ENCODE measurements at regions not wholly inside any gene's neighbourhood (a gene's known extent, or its start where the extent isn't known, plus 50 kb on each side); places are given as distances from the start of the nearest gene placed in this dataset.
A peak's percentile ranks its signal among the peaks of the same experiment; 100 is the strongest.

DNA sequence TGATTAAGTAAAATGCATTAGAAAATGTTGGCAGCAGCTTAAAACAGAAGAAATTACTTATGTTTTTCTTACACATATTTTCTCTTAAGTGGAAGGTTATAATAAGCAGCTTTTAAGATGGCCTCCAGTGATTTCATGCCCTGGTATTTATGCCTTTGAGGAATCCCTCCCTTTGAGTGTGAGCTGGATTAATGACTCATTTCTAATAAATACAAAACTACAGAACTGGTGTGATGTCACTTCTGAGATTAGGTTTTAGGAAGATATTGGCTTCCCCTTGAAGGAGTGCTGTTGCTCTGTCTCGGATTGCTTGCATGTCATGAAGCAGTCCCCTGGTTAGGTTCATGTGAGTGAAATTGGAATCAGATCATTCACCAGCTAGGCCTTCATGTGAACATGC lies 143.2 kb upstream of the EPHA7 start:
- H3K4me3 ChIP-seq (ENCODE audit: low read depth, low read length): no peak overlapping the region
- TF ChIP-seq, protein P1, sequence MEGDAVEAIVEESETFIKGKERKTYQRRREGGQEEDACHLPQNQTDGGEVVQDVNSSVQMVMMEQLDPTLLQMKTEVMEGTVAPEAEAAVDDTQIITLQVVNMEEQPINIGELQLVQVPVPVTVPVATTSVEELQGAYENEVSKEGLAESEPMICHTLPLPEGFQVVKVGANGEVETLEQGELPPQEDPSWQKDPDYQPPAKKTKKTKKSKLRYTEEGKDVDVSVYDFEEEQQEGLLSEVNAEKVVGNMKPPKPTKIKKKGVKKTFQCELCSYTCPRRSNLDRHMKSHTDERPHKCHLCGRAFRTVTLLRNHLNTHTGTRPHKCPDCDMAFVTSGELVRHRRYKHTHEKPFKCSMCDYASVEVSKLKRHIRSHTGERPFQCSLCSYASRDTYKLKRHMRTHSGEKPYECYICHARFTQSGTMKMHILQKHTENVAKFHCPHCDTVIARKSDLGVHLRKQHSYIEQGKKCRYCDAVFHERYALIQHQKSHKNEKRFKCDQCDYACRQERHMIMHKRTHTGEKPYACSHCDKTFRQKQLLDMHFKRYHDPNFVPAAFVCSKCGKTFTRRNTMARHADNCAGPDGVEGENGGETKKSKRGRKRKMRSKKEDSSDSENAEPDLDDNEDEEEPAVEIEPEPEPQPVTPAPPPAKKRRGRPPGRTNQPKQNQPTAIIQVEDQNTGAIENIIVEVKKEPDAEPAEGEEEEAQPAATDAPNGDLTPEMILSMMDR (IDR thresholded peaks at IDR 0.05; ENCODE audit: low read depth, low read length): no peak
- in situ Hi-C loops (cut with HindIII; ENCODE audit: low sequenced_read_pairs): no loop called here
- DNase-seq (ENCODE audit: low read depth, low spot score): peak; percentile 35

DNA sequence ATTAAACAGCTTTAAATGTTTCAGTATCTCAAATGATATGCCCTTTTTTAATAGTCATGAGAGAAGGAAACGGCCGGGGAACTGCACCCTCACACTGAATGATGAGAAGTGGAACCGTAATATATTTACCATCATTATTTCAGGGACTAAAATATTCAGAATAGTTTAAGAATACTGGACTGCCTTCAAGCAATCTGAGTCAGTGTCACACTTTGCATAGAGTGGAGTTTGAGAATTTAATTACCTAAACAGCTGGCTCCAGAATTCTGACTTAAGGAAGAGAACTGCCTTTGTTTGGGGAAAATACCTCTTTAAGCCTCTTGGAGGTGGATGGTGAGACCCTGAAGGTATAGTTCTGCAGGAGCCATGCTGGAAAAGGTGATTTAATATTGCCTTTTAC lies 135.9 kb upstream of the EPHA7 start:
- in situ Hi-C loops (cut with HindIII; ENCODE audit: low sequenced_read_pairs): no loop called here
- no peak overlapping the region for H3K4me3 ChIP-seq (ENCODE audit: low read depth, low read length)
- DNase-seq (ENCODE audit: low read depth, low spot score): no peak
- TF ChIP-seq, protein P1 (IDR thresholded peaks at IDR 0.05; ENCODE audit: low read depth, low read length): no peak

DNA sequence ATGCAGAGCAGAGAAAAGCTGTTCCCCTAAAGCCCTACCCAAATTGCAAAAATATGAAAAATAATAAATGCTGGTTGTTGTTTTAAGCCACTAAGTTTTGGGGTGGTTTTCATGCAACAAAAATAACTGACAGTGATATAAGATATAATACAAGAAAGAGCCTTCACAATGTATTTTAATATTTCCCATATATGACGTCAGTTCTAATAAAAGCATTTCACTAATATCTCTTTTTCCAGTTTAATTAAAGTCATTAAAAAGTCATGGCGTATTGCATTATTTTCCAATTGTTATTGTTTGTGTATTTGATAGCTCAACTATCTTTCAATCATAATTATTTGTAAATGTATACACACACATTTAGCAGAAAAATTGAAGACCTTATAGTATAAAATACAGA lies 134.7 kb upstream of the EPHA7 start:
- H3K4me3 ChIP-seq (ENCODE audit: low read depth, low read length): no peak overlapping the region
- TF ChIP-seq, protein P1 (IDR thresholded peaks at IDR 0.05; ENCODE audit: low read depth, low read length): no peak
- no peak for DNase-seq (ENCODE audit: low read depth, low spot score)
- in situ Hi-C loops (cut with HindIII; ENCODE audit: low sequenced_read_pairs): no loop called here

DNA sequence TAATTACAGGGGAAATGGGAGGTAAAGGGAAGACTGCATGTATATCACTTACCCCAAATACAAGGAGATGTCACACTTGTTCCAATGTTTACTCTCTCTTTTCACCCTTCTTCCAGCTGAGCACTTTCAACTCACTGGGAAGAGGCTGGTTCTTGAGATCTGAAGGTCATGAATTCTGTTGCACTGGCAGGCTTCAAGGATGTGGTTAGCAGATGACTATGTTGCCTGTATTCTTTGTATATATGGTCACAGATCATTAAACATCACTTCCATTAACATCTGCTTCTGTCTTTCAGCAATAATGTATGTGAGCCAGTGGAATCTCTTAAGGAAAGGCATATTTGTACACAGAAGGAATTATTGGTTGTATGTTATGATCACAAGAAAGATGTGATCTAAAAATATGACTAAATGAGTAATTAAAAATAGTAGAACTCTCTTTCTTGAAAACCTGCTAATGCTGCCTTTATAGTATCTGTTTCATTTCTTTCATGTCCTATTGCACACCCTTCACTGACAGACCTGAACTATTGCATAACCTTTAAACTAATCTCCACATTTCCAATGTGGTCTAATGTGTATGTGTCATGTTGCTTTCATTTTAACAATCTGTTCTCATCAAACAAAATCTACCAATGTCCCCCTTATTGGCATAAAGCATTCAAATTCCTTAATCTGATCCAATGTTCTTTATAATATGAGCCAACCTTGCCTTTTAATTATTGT lies 131.4 kb upstream of the EPHA7 start:
- TF ChIP-seq, protein P1 (IDR thresholded peaks at IDR 0.05; ENCODE audit: low read depth, low read length): no peak
- peak; percentile 39 for DNase-seq (ENCODE audit: low read depth, low spot score)
- no peak overlapping the region for H3K4me3 ChIP-seq (ENCODE audit: low read depth, low read length)
- in situ Hi-C loops (cut with HindIII; ENCODE audit: low sequenced_read_pairs): no loop called here

DNA sequence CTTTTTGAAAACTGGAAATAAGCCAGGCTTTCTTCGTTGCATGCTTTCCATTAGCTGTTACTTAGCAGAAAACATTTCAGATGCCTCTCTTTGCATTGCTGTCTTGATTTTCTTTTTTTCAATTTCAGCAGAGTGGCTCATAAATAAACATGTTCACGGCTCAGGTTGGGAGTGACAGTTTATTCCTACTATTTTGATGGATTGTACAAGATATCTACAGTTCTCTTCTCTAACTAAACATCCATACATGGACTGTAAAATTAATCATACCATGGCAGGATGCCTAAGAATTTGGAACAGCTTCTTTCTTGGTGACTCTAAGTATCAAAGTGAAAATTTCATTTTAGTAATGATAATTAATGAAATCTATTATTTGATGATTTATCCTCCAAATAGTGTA lies 130.5 kb upstream of the EPHA7 start:
- no peak overlapping the region for H3K4me3 ChIP-seq (ENCODE audit: low read depth, low read length)
- TF ChIP-seq, protein P1 (IDR thresholded peaks at IDR 0.05; ENCODE audit: low read depth, low read length): no peak
- in situ Hi-C loops (cut with HindIII; ENCODE audit: low sequenced_read_pairs): no loop called here
- no peak for DNase-seq (ENCODE audit: low read depth, low spot score)

DNA sequence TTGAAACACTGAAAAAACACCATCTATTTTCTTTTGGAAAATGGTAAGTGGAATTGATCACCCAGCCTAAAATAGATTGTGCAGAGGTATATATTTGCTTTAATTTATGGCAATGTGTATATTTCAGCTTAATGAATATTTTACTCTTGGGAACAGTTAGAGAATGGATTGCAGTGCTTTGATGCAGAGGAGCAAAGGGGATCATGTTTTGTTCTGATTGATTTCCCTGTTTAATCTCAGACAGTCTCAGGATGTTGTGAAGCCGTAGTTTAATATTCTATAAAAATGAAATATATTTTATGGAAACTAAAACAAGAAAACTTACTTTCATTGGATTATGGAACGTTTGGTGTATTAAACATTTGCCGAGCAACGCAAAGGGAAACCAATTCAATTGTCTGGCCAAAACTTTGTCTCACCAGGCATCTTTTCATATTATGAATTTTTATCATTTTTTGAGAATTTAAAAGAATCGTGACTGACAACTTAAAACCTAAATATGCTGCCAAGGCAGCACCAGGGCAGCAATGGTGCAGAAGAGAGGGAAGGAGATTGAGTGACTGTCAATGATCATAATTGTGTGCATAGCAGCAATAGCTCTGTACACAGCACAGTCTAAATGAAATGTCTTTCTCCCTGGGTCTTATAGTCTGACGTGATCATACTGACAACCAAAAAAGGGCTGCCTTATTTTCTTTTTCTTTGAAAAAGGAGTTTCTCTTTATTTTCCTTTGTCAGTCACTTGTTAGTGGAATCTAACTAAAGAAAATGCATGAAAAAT lies 105.5 kb upstream of the EPHA7 start:
- no peak overlapping the region for H3K4me3 ChIP-seq (ENCODE audit: low read depth, low read length)
- TF ChIP-seq, protein P1 (IDR thresholded peaks at IDR 0.05; ENCODE audit: low read depth, low read length): no peak
- DNase-seq (ENCODE audit: low read depth, low spot score): no peak
- in situ Hi-C loops (cut with HindIII; ENCODE audit: low sequenced_read_pairs): no loop called here

Measured in astrocyte of the spinal cord (primary cell).